Erythroblast (primary cell): ENCODE measurements at regions not wholly inside any gene's neighbourhood (a gene's known extent, or its start where the extent isn't known, plus 50 kb on each side); places are given as distances from the start of the nearest gene placed in this dataset.

ENCODE experiments used
- DNase-seq, 2 experiments: peaks; one replicate each; lab custom pipeline; 2025; lab: John Stamatoyannopoulos, UW
- GATA1 ChIP-seq: IDR thresholded peaks from 2 replicates; pipeline ENCODE4 v1.6.1; 2011; ENCODE audit warnings: low read depth, mild to moderate bottlenecking, control low read depth, low read length, moderate library complexity
- POLR2A ChIP-seq: IDR thresholded peaks from 2 replicates; pipeline ENCODE4 v1.6.1; 2011; ENCODE audit warnings: mild to moderate bottlenecking, low read length

- DNase-seq, result no peak
- TF ChIP-seq GATA1, result no peak
- TF ChIP-seq POLR2A, result no peak
Observed at GRCh38 chr2:133948610-133949290, 305.1 kb upstream of the MGAT5 start.

- no peak for DNase-seq
- TF ChIP-seq POLR2A, result no peak
- TF ChIP-seq GATA1, result no peak
Observed at GRCh38 chr2:133949595-133949994, 304.3 kb upstream of the MGAT5 start.

- TF ChIP-seq GATA1, result no peak
- TF ChIP-seq POLR2A, result no peak
- DNase-seq, result no peak
Observed at GRCh38 chr2:133951209-133951608, 302.7 kb upstream of the MGAT5 start.

GRCh38 chr2:133952420-133952819 lies 301.5 kb upstream of the MGAT5 start:
- TF ChIP-seq GATA1, result no peak
- no peak for TF ChIP-seq POLR2A

GRCh38 chr2:133952896-133953295 lies 301.0 kb upstream of the MGAT5 start:
- TF ChIP-seq POLR2A (no peak), GATA1 (no peak)
- no peak for DNase-seq

More at GRCh38 chr2:133952420-133952819, 301.5 kb upstream of the MGAT5 start:
- no peak for DNase-seq

GRCh38 chr2:133953524-133953923 lies 300.3 kb upstream of the MGAT5 start:
- DNase-seq, result no peak
- no peak for TF ChIP-seq POLR2A
- no peak for TF ChIP-seq GATA1

GRCh38 chr2:133954636-133955035 lies 299.2 kb upstream of the MGAT5 start:
- TF ChIP-seq POLR2A (no peak), GATA1 (no peak)
- DNase-seq, result no peak

GRCh38 chr2:133955169-133955568 lies 298.7 kb upstream of the MGAT5 start:
- DNase-seq, result no peak
- TF ChIP-seq POLR2A, result no peak
- no peak for TF ChIP-seq GATA1

GRCh38 chr2:133956434-133956935 lies 297.4 kb upstream of the MGAT5 start:
- DNase-seq, result no peak
- TF ChIP-seq GATA1 (no peak), POLR2A (no peak)

- no peak for TF ChIP-seq POLR2A
- no peak for TF ChIP-seq GATA1
- no peak for DNase-seq
Observed at GRCh38 chr2:133957724-133958480, 296.0 kb upstream of the MGAT5 start.

GRCh38 chr2:133959066-133959465 lies 294.8 kb upstream of the MGAT5 start:
- no peak for DNase-seq
- no peak for TF ChIP-seq GATA1
- TF ChIP-seq POLR2A, result no peak

GRCh38 chr2:133966720-133967304 lies 287.1 kb upstream of the MGAT5 start:
- no peak for TF ChIP-seq POLR2A
- no peak for TF ChIP-seq GATA1
- DNase-seq, result no peak

- DNase-seq, result no peak
- TF ChIP-seq POLR2A, result no peak
- TF ChIP-seq GATA1, result no peak
Observed at GRCh38 chr2:133967326-133967725, 286.5 kb upstream of the MGAT5 start.

GRCh38 chr2:133968446-133968845 lies 285.4 kb upstream of the MGAT5 start:
- TF ChIP-seq GATA1 (no peak), POLR2A (no peak)
- DNase-seq, result no peak
